ENCODE measurements at regions not wholly inside any gene's neighbourhood (a gene's known extent, or its start where the extent isn't known, plus 50 kb on each side); places are given as distances from the start of the nearest gene placed in this dataset.

GRCh38 chr3:165549037-165549436, 288.2 kb downstream of the BCHE start:
- no peak for TF ChIP-seq POLR2A (IDR thresholded peaks at IDR 0.05)
- TF ChIP-seq CTCF (IDR thresholded peaks at IDR 0.05) = no peak
- TF ChIP-seq EP300 (IDR thresholded peaks at IDR 0.05) = no peak

All from suprapubic skin (tissue), 3 donors.